DOHH2 (cell line): ENCODE measurements at regions not wholly inside any gene's neighbourhood (a gene's known extent, or its start where the extent isn't known, plus 50 kb on each side); places are given as distances from the start of the nearest gene placed in this dataset.

Experiments used
- CTCF ChIP-seq: fragments of 200-600 bp; sonication (generic); IDR thresholded peaks from one replicate; pipeline ENCODE4 v1.5.1; 2014; ENCODE audit warnings: antibody characterized with exemption, mild to moderate bottlenecking, low read depth, low read length; ENCODE audit not compliant: poor library complexity, severe bottlenecking
- EZH2phosphoT487 ChIP-seq: fragments of 200-600 bp; sonication (generic); IDR thresholded peaks from 2 replicates; pipeline ENCODE4 v1.6.1; 2017; ENCODE audit warnings: borderline replicate concordance, mild to moderate bottlenecking, antibody characterized with exemption, low read length, moderate library complexity, mixed read lengths

- TF ChIP-seq CTCF (no peak), EZH2phosphoT487 (no peak)
These were observed 90.3 kb upstream of the ARAP3 start for GRCh38 chr5:141772281-141772680.
